Hematopoietic multipotent progenitor cell treated with erythropoietin and hydrocortisone succinate and interleukin-3 and kit ligand, for 15 days (in vitro differentiated cells): ENCODE measurements at regions not wholly inside any gene's neighbourhood (a gene's known extent, or its start where the extent isn't known, plus 50 kb on each side); places are given as distances from the start of the nearest gene placed in this dataset.

Experiments
- DNase-seq: peaks from one replicate; pipeline ENCODE4 v3.0.0-alpha.2; 2015; ENCODE audit warnings: low spot score

GRCh38 chr20:60478533-60478932 lies 520.3 kb downstream of the CDH26 start:
- no peak for DNase-seq

- DNase-seq, result no peak
These were observed 522.9 kb downstream of the CDH26 start for GRCh38 chr20:60480950-60481742.

GRCh38 chr20:60481743-60482133 lies 523.5 kb downstream of the CDH26 start:
- DNase-seq, result no peak

GRCh38 chr20:60482221-60483008 lies 524.2 kb downstream of the CDH26 start:
- no peak for DNase-seq

GRCh38 chr20:60483371-60483770 lies 525.1 kb downstream of the CDH26 start:
- DNase-seq, result no peak

- DNase-seq, result no peak
These were observed 526.1 kb downstream of the CDH26 start for GRCh38 chr20:60484316-60484715.

GRCh38 chr20:60485012-60485760 lies 527.0 kb downstream of the CDH26 start:
- DNase-seq, result no peak

- DNase-seq, result no peak
These were observed 528.1 kb downstream of the CDH26 start for GRCh38 chr20:60486315-60486714.

GRCh38 chr20:60486937-60487336 lies 528.7 kb downstream of the CDH26 start:
- DNase-seq, result no peak

- DNase-seq, result no peak
These were observed 532.2 kb downstream of the CDH26 start for GRCh38 chr20:60490217-60491050.

GRCh38 chr20:60491051-60491581 lies 532.9 kb downstream of the CDH26 start:
- no peak for DNase-seq

GRCh38 chr20:60494476-60494875 lies 536.3 kb downstream of the CDH26 start:
- DNase-seq, result no peak

GRCh38 chr20:60497298-60498035 lies 539.2 kb downstream of the CDH26 start:
- DNase-seq, result no peak

GRCh38 chr20:60500038-60500701 lies 541.9 kb downstream of the CDH26 start:
- no peak for DNase-seq

GRCh38 chr20:60501048-60501447 lies 542.8 kb downstream of the CDH26 start:
- DNase-seq, result no peak

- DNase-seq, result no peak
These were observed 544.7 kb downstream of the CDH26 start for GRCh38 chr20:60502881-60503280.

GRCh38 chr20:60505423-60505822 lies 547.2 kb downstream of the CDH26 start:
- no peak for DNase-seq

GRCh38 chr20:60506061-60506460 lies 547.8 kb downstream of the CDH26 start:
- no peak for DNase-seq

- DNase-seq, result no peak
These were observed 549.0 kb downstream of the CDH26 start for GRCh38 chr20:60507087-60507694.

GRCh38 chr20:60509407-60509806 lies 551.2 kb downstream of the CDH26 start:
- no peak for DNase-seq
